GM21825 (cell line): ENCODE measurements at regions not wholly inside any gene's neighbourhood (a gene's known extent, or its start where the extent isn't known, plus 50 kb on each side); places are given as distances from the start of the nearest gene placed in this dataset.
"Not testable (repeated sequence)": the region's sequence is repeated elsewhere in the genome, so short reads cannot be mapped to it uniquely, and the experiment has no call there.

Source experiments
- ATAC-seq: cut with Tn5 transposase; IDR thresholded peaks from one replicate; pipeline ENCODE4 v1.9.1; 2021; ENCODE audit warnings: mild to moderate bottlenecking, moderate library complexity; ENCODE audit not compliant: unreplicated experiment

DNA sequence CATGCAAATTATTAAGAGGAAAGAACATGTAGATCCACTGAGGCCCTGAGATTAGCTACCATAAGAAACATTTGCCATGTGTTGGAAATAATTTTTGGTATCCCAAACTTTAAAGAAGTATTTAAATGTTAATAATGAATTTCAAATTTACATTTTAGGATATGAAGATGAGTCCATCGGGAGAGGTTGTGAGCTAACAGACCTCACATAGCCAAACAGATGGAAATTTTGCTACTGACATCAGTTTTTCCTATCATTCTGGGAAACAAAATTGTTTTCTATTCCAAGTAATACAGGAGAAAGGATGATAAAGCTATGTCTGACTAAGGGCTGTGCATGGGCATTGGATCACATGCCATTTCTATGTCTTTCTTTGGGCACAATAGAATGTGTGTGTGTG lies 809.6 kb downstream of the TENT5A start:
- ATAC-seq, result no peak

GRCh38 chr6:80940976-80941375 lies 811.5 kb downstream of the TENT5A start:
- ATAC-seq, result no peak

- ATAC-seq, result no peak
Observed at GRCh38 chr6:80940571-80940970, 811.9 kb downstream of the TENT5A start.

GRCh38 chr6:80939898-80940297 lies 812.6 kb downstream of the TENT5A start:
- ATAC-seq, result no peak

DNA sequence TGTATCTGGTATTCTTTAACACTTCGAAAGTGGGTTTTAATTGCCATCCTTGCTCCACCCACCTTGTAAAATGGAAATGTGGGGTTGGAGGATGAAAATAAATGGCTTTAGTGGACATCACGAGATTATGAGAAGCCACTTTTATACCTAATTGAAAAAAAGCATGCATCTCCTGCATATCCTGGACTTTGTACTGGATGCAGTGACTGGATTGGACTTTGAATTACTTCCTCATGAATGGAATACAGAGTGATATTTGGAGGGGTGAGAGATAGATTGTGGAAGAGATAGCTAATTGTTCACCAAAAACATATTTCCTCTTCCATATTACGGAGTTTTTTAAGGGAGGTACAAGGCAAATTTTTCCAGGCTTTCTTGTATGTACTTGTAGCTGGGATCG lies 813.0 kb downstream of the TENT5A start:
- ATAC-seq, result no peak

DNA sequence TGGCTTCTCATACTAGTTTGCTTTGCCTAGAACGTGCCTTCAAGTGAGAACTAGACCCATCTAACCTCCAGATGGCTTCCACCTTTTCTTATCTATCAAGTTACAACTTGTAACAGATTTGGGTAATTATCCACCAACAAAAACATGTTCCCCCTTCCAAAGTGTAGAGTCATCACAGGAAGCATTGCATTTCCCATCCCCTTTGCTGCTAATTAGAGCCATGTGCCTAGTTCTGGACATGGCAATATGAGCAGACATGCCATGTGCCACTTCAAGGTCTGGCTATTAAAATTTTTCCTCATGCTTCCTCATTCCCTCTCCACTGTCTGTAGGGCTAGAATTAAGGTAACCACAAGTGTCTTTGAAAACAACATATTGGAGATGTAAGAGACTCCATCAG lies 814.4 kb downstream of the TENT5A start:
- ATAC-seq, result no peak

DNA sequence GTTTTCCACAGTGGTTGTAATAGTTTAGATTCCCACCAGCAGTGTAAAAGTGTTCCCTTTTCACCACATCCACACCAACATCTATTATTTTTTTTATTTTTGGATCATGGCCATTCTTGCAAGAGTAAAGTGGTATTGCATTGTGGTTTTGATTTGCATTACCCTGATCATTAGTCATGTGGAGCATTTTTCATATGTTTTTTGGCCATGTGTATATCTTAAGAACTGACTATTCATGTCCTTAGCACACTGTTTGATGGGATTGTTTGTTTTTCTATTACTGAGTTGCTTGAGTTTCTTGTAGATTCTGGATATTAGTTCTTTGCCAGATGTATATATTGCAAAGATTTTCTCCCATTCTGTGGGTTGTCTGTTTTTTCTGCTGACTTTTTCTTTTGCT lies 820.1 kb downstream of the TENT5A start:
- no peak for ATAC-seq

DNA sequence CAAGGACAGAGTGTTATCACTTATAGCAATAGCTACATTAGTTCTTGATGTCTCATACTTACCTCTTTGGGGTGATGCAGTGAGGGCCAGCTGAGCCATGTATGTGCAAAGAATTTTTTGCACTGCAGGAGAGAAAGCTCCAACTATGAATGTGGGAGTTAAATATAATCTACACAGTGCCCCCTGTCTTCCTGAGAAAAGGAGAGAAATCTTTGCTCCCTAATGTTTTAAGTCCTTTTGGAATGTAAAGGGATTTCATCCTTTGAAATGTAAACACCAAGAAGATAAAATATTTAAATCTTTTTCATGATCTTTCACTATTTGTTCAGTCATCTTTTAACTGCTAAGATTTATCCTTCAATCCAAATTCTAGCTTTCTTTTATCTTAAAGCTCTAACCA lies 822.1 kb downstream of the TENT5A start:
- ATAC-seq, result no peak

DNA sequence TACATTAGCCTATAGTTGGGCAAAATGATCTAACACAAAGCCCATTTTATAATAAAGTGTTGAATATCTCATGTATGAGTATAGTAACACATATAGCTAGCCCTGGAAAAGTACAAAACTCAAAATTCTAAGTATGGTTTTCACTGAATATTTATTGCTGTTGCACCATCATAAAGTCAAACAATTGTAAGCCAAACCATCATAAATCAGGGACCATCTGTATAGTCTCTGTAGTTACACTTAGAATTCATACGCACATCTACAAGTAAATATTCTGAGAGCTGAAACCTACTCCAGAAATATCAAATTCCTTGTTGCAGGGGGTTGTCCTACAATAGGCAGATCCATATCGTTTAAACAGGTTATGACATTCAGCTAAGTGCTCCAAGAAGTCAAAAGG lies 817.3 kb downstream of the BCKDHB start:
- no peak for ATAC-seq

DNA sequence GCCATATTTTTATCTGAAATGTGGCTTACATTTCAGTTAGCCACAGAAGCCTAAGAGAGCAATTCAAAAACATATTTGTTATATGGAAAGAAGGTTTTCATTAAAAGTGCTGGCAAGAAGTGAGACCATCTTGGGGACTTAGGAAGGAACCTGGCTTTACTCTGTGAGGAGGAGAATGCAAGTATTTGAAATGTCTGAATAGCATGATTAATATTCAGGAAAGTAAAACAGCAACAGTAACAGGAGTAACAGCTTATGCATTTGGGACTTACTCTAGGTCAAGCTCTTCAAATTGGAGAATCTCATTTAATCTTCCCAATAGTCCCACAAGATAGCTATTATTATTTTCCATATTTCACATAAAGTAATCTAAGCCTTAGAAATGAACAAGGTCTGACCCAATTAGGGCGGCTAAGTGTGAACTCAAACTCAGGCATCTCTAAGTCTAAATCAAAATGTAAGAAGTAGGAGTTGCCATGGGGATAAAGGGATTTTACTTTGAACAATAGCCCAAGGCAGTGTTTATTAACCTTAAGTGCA lies 816.5 kb downstream of the BCKDHB start:
- no peak for ATAC-seq

DNA sequence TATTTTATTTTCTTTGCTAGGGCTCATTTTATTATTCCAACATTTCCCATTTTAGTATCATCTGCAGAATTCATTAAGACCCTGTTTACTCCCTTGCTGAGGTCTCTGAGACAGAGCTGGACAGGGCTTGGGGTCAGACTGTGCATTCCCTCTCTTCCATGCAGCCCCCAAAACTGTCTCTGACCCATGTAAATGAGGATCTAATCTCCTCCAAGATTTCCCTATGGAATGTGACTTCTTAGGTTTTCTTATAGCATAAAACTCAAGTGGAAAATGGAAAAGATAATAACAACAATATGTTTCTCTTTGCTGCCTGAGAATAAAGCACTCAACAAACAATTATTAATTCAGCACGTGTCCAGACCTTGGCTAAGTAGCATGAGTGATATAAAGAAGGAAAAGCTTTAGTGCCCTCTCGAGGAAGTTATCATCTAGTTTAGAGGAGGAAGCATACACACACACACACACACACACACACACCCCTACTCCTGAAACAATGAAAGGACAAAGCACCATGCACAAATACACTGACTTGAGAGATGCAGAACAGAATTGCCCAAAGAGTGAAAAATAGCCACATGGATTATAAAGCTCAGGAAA lies 815.5 kb downstream of the BCKDHB start:
- no peak for ATAC-seq

- ATAC-seq, result no peak
Observed at GRCh38 chr6:80907831-80908230, 801.4 kb downstream of the BCKDHB start.

DNA sequence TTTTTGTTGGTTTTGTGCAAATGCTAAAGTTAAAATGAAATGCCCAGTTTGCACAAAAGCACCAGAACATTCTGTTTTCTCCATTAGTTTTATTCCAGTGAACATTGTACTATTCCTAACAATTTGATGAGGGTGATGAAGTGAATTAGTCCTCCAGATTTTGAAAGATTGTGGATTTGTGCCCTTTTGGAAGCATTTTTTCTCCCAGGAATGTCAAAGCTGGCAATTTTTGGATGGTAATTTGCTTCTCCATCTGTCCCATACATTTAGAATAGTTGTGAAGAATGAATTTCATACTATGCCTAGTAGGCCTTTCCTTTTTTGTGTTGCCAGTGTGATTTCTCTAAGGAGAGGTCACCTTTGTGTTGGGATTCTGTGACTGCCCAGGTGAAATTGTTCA lies 797.2 kb downstream of the BCKDHB start:
- ATAC-seq, result no peak

DNA sequence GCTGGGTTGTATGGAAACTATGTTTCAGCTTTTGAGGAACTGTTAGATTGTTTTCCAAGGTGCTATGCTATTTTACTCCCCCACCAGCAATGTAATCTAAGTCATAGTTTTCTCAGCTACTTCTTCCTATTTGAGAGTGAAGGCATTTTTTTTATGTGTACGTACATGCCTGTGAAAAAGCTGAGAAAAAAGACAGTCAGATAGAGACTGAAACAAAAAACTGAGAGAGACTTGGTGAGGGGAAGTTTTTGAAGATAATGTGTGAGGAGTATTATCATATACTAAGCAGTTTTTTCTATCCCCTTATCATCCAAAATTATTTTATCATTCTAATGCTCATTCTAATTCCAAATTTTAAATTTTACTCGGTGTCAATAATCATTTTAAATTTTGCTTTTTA lies 780.0 kb downstream of the BCKDHB start:
- ATAC-seq, result no peak

- ATAC-seq, result no peak
Observed at GRCh38 chr6:80872951-80873308, 766.5 kb downstream of the BCKDHB start.

- no peak for ATAC-seq
Observed at GRCh38 chr6:80872199-80872950, 765.9 kb downstream of the BCKDHB start.

- no peak for ATAC-seq
Observed at GRCh38 chr6:80862756-80863155, 756.3 kb downstream of the BCKDHB start.

DNA sequence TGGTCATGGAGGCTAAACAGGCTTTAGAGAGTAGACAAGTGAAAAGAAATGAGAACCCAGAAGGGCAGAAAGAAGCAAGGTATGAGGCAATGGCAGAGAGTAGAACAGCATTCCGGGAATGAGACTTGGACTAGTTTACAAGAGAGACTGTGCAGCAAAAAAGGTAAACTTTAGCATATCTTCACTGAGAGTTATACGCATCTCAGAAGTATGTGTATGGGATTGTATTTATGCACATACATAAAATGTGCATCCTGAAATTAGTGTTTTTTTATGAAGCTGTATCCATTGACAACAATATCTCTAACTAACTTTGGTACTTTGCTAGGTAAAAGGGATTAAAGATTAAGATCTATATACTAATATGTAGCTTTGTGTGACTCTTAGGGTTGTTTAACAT lies 753.6 kb downstream of the BCKDHB start:
- ATAC-seq, result no peak

- not testable (repeated sequence) for ATAC-seq
Observed at GRCh38 chr6:80847973-80848372, 741.5 kb downstream of the BCKDHB start.

DNA sequence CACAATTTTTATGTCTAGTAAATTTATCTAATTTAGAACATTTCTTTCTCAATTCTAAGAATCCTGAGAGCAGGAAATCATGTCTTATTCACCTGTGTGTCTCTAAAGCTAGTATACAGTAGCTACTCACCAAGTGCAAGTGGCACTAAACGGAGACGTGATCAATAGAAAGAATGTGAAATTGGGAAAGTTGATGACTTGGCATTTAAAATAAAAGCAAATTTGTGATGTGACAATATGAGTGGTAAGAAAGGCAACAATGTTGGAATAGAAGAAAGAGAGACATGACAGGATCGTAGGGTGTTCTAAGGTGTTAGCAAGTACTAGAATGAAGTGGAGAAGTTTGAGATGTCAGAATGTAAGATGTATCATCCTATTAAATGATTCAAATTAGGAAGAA lies 725.9 kb downstream of the BCKDHB start:
- no peak for ATAC-seq

GRCh38 chr6:80793411-80793810 lies 686.9 kb downstream of the BCKDHB start:
- no peak for ATAC-seq

DNA sequence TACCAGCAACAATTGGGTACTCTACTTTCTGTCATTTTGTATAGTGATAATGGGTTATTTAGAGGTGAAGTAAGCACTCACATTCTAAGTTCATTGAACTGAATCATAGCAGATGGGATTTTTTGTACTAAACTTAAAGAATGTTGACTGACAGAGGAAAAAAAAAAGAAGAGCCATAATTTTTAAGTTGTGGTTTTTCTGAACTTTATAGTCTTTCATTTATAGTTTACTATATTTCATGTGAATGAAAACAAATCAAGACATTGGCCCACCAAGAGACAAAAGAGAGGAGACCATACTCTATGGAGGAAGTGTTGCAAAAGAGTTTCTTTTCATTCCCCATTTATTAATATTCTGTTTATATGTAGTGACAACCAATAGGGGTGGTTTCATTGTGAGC lies 685.7 kb downstream of the BCKDHB start:
- ATAC-seq, result no peak
